ENCODE measurements at regions not wholly inside any gene's neighbourhood (a gene's known extent, or its start where the extent isn't known, plus 50 kb on each side); places are given as distances from the start of the nearest gene placed in this dataset.

- TF ChIP-seq POLR2A (IDR thresholded peaks at IDR 0.05) (no peak), CTCF (IDR thresholded peaks at IDR 0.05) (no peak)
Measured at GRCh38 chr22:48895336-48895735, 932.3 kb downstream of the BRD1 start.

Measured in adrenal gland (tissue), 5 donors.